ENCODE measurements at regions not wholly inside any gene's neighbourhood (a gene's known extent, or its start where the extent isn't known, plus 50 kb on each side); places are given as distances from the start of the nearest gene placed in this dataset.

GRCh38 chr10:125291836-125292235, 131.5 kb upstream of the CTBP2 start:
- POLR2A ChIA-PET: no interaction called here

GRCh38 chr10:125289461-125289860, 129.1 kb upstream of the CTBP2 start:
- Histone ChIP-seq H3K9me3 (peaks cover 29% of the 10 kb centered on the region), H3K4me1 (no peaks in the 10 kb centered on the region), H3K4me2 (no peak overlapping the region), H3K27ac (no peak overlapping the region), H3K4me3 (no peak overlapping the region)
- WGBS (ENCODE audit: missing lambda C conversion rate): 17% methylated on average over 1 of the region's 1 CpG
- ChIA-PET CTCF (interaction anchor here (0.7 kb wide), 1 partner anchor 8 kb away, joined by 3 read pairs; no protein-coding TSS in a partner anchor), POLR2A (no interaction called here)
- ATAC-seq (no peak), FAIRE-seq (no peak), DNase-seq (ENCODE audit: low read depth in 1 of 2, low spot score in 1 of 2) (no peak)
- no peak for TF ChIP-seq EHF (CRISPR knock-in tag; IDR thresholded peaks at IDR 0.05)
- no peak for TF ChIP-seq MAZ (IDR thresholded peaks at IDR 0.05; ENCODE audit: borderline replicate concordance, low read depth, low read length)
- TF ChIP-seq ESRRA (IDR thresholded peaks at IDR 0.05; ENCODE audit: borderline replicate concordance, low read length): no peak
- TF ChIP-seq HMGXB4 (CRISPR knock-in tag; IDR thresholded peaks at IDR 0.05; ENCODE audit: borderline replicate concordance): no peak
- TF ChIP-seq ZFP36 (IDR thresholded peaks at IDR 0.05; ENCODE audit: borderline replicate concordance, partially characterized antibody): no peak
- TF ChIP-seq POLR2A (IDR thresholded peaks at IDR 0.05; ENCODE audit: low read length): no peak
- TF ChIP-seq CBX8 (IDR thresholded peaks at IDR 0.05): no peak
- no peak for TF ChIP-seq TP53 (CRISPR knock-in tag; IDR thresholded peaks at IDR 0.05)
- TF ChIP-seq KDM1A (IDR thresholded peaks at IDR 0.05; ENCODE audit: low read depth): no peak
- no peak for TF ChIP-seq HOXB5 (CRISPR knock-in tag; IDR thresholded peaks at IDR 0.05)

More at GRCh38 chr10:125291836-125292235, 131.5 kb upstream of the CTBP2 start:
- Histone ChIP-seq H3K4me1 (no peaks in the 10 kb centered on the region), H3K4me3 (no peak overlapping the region), H3K27ac (no peak overlapping the region), H3K4me2 (no peak overlapping the region), H3K9me3 (peaks cover 20% of the 10 kb centered on the region)
- FAIRE-seq (no peak), DNase-seq (ENCODE audit: low read depth in 1 of 2, low spot score in 1 of 2) (no peak), ATAC-seq (no peak)
- 65% methylated on average over 9 of the region's 9 CpGs for WGBS (ENCODE audit: missing lambda C conversion rate)
- TF ChIP-seq CHD2 (IDR thresholded peaks at IDR 0.05; ENCODE audit: low read length, partially characterized antibody) (no peak), NR3C1 (IDR thresholded peaks at IDR 0.05) (no peak), ZFP36 (IDR thresholded peaks at IDR 0.05; ENCODE audit: borderline replicate concordance, partially characterized antibody) (no peak), BCL3 (IDR thresholded peaks at IDR 0.05) (no peak)
- CTCF ChIA-PET: interaction anchor here (0.7 kb wide), 1 partner anchor 8 kb away, joined by 3 read pairs; no protein-coding TSS in a partner anchor

GRCh38 chr10:125284875-125285597, 124.7 kb upstream of the CTBP2 start:
- DNase-seq (ENCODE audit: low read depth in 1 of 2, low spot score in 1 of 2) (peak in 1 of 2 experiments; percentile 12), ATAC-seq (no peak), FAIRE-seq (no peak)
- ChIA-PET CTCF (no interaction called here), POLR2A (no interaction called here)
- no peak overlapping the region for H3K4me2 ChIP-seq
- 34% methylated on average over 6 of the region's 6 CpGs for WGBS (ENCODE audit: missing lambda C conversion rate)
- TF ChIP-seq CHD4 (IDR thresholded peaks at IDR 0.05; ENCODE audit: borderline replicate concordance): no peak
- no peak for TF ChIP-seq JUNB (IDR thresholded peaks at IDR 0.05)
- no peak for TF ChIP-seq HOXB13 (CRISPR knock-in tag; IDR thresholded peaks at IDR 0.05; ENCODE audit: low read depth)
- no peak for TF ChIP-seq ZFP36 (IDR thresholded peaks at IDR 0.05; ENCODE audit: borderline replicate concordance, partially characterized antibody)
- no peak for TF ChIP-seq RCOR1 (IDR thresholded peaks at IDR 0.05; ENCODE audit: low read depth, low read length)
- no peak for TF ChIP-seq HOXA7 (CRISPR knock-in tag; IDR thresholded peaks at IDR 0.05)
- TF ChIP-seq MYC (IDR thresholded peaks at IDR 0.05; ENCODE audit: borderline replicate concordance, low read length): no peak
- TF ChIP-seq ZNF302 (CRISPR knock-in tag; IDR thresholded peaks at IDR 0.05): no peak
- no peak for TF ChIP-seq EP300 (IDR thresholded peaks at IDR 0.05)
- no peak for TF ChIP-seq CBX8 (IDR thresholded peaks at IDR 0.05)
- TF ChIP-seq EHMT2 (IDR thresholded peaks at IDR 0.05; ENCODE audit: low read depth): no peak
- TF ChIP-seq REST (IDR thresholded peaks at IDR 0.05): no peak
- TF ChIP-seq POLR2A (IDR thresholded peaks at IDR 0.05; ENCODE audit: low read length): no peak
- no peak for TF ChIP-seq EHF (CRISPR knock-in tag; IDR thresholded peaks at IDR 0.05)
- TF ChIP-seq PBX3 (IDR thresholded peaks at IDR 0.05): no peak
- TF ChIP-seq ZC3H11A (IDR thresholded peaks at IDR 0.05): no peak
- no peak overlapping the region for H3K4me3 ChIP-seq
- H3K4me1 ChIP-seq: no peaks in the 10 kb centered on the region
- peaks cover 29% of the 10 kb centered on the region for H3K9me3 ChIP-seq
- H3K27ac ChIP-seq: no peak overlapping the region

Measured in A549 (cell line).